ENCODE measurements at regions not wholly inside any gene's neighbourhood (a gene's known extent, or its start where the extent isn't known, plus 50 kb on each side); places are given as distances from the start of the nearest gene placed in this dataset.

DNA sequence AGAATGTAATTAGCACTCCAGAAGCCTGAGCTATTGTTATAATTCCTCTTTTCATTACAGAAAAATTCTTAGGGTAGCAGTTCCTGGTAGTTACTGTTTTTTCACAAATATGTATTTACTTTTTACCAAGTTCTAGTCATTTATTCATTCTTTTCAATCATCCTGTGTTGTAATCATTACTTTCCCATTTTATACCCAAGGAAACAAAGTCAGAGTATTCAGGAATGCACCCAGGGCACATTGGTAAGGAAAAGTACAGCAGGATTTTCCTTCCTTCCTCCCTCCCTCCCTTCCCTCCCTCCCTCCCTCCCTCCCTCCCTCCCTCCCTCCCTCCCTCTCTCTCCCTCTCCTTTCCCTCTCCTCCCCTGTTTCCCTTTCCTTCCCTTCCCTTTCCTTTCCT is 115.9 kb upstream of the RBFOX1 start:
- Mint-ChIP-seq H3K27me3 (peaks cover 26% of the 10 kb centered on the region), H3K9me3 (no peaks in the 10 kb centered on the region), H3K27ac (no peak overlapping the region), H3K36me3 (no peaks in the 10 kb centered on the region), H3K4me1 (ENCODE audit: unreplicated experiment) (peaks cover 8% of the 10 kb centered on the region), H3K4me3 (no peak overlapping the region)
- TF ChIP-seq, protein P1, sequence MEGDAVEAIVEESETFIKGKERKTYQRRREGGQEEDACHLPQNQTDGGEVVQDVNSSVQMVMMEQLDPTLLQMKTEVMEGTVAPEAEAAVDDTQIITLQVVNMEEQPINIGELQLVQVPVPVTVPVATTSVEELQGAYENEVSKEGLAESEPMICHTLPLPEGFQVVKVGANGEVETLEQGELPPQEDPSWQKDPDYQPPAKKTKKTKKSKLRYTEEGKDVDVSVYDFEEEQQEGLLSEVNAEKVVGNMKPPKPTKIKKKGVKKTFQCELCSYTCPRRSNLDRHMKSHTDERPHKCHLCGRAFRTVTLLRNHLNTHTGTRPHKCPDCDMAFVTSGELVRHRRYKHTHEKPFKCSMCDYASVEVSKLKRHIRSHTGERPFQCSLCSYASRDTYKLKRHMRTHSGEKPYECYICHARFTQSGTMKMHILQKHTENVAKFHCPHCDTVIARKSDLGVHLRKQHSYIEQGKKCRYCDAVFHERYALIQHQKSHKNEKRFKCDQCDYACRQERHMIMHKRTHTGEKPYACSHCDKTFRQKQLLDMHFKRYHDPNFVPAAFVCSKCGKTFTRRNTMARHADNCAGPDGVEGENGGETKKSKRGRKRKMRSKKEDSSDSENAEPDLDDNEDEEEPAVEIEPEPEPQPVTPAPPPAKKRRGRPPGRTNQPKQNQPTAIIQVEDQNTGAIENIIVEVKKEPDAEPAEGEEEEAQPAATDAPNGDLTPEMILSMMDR (conservative IDR thresholded peaks at IDR 0.05): no peak
- no peak for DNase-seq (ENCODE audit: extremely low spot score, unreplicated experiment)

DNA sequence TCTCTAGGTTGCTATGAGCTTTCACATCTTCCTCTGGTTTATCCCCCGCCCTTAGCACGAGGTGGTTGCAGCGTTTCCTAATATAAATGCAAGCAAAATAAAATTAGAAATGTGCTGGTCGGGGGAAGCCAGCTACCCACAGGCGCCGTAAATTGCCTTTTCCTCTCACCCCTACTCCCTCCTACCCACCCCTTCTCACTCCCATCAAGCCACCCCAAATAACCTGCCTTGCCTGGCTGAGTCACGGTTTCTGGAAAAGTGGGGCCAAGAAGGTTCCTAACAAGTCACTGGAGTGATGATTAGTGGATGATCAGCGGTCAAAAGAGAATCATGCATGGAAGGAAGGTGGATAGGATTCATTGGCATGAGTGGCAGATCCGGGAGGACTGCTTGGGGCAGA is 120.9 kb upstream of the RBFOX1 start:
- Mint-ChIP-seq H3K36me3 (no peaks in the 10 kb centered on the region), H3K27me3 (peaks cover 3% of the 10 kb centered on the region), H3K9me3 (no peaks in the 10 kb centered on the region), H3K4me1 (ENCODE audit: unreplicated experiment) (no peaks in the 10 kb centered on the region), H3K27ac (no peak overlapping the region), H3K4me3 (no peak overlapping the region)
- TF ChIP-seq, protein P1 (conservative IDR thresholded peaks at IDR 0.05): no peak
- no peak for DNase-seq (ENCODE audit: extremely low spot score, unreplicated experiment)

DNA sequence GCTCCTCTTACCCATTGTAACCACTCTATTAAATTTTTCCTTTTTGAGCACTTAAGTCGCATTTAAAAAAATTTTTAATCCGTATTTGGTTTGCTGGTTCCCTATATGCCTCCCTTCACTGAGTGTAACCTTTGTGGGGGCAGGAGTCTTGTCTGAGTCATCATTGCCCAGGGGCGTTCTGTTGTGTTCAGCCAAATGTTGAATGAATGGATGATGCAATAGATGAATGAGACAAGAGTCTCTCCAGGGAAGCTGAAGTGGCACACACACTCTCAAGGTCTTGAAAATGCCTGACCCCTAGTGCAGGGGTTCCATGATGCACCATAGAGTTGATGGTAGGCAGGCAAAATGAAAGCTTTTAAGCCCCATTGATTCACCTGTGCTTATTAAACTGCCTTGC is 123.0 kb upstream of the RBFOX1 start:
- DNase-seq (ENCODE audit: extremely low spot score, unreplicated experiment): no peak
- H3K4me3 Mint-ChIP-seq: no peak overlapping the region
- TF ChIP-seq, protein P1 (conservative IDR thresholded peaks at IDR 0.05): no peak
- no peak overlapping the region for H3K27ac Mint-ChIP-seq
- no peaks in the 10 kb centered on the region for H3K9me3 Mint-ChIP-seq
- H3K36me3 Mint-ChIP-seq: no peaks in the 10 kb centered on the region
- H3K27me3 Mint-ChIP-seq: peaks cover 3% of the 10 kb centered on the region
- no peaks in the 10 kb centered on the region for H3K4me1 Mint-ChIP-seq (ENCODE audit: unreplicated experiment)

DNA sequence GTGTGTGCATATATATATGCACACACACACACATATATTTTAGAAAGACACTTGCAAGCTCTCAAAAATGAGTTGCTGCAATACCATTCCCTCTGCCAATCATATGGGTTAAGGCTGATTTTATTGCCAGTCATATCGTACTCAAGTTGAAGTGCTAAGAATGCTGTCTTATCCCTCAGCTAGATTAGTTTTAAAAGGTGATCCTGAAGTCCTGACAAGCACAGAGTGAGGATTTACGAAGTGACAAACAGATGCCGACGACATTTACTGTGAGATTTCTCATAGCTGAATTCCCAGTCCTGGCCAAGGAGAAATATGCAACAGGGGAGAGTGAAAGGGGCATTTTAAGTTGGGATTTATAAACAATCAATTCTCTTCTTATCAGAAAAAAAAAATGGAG is 126.2 kb upstream of the RBFOX1 start:
- no peaks in the 10 kb centered on the region for H3K36me3 Mint-ChIP-seq
- TF ChIP-seq, protein P1 (conservative IDR thresholded peaks at IDR 0.05): no peak
- H3K27ac Mint-ChIP-seq: no peak overlapping the region
- no peak overlapping the region for H3K4me3 Mint-ChIP-seq
- H3K4me1 Mint-ChIP-seq (ENCODE audit: unreplicated experiment): no peaks in the 10 kb centered on the region
- no peak for DNase-seq (ENCODE audit: extremely low spot score, unreplicated experiment)
- H3K27me3 Mint-ChIP-seq: peaks cover 3% of the 10 kb centered on the region
- H3K9me3 Mint-ChIP-seq: no peaks in the 10 kb centered on the region

DNA sequence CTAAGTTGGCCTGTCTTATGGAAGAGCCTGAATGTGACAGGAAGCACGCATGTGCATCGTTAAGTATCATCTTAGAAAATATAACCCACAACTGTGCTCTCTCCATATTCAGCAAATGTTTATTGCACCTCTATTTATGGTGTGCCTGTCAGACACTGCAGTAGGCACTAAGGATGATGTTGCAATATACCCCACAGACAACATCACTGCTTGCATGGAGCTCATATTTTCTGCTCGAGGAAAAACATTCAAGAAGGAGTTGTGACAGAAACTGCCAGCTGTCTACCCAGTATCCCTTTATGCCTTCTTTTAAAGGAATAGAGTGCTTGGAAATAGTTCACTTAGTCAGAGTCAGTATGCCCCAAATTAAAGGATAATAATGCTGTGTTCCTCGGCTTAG is 132.3 kb upstream of the RBFOX1 start:
- no peaks in the 10 kb centered on the region for H3K4me1 Mint-ChIP-seq (ENCODE audit: unreplicated experiment)
- no peak overlapping the region for H3K27ac Mint-ChIP-seq
- H3K27me3 Mint-ChIP-seq: no peaks in the 10 kb centered on the region
- no peaks in the 10 kb centered on the region for H3K9me3 Mint-ChIP-seq
- TF ChIP-seq, protein P1 (conservative IDR thresholded peaks at IDR 0.05): no peak
- H3K4me3 Mint-ChIP-seq: no peak overlapping the region
- H3K36me3 Mint-ChIP-seq: no peaks in the 10 kb centered on the region
- no peak for DNase-seq (ENCODE audit: extremely low spot score, unreplicated experiment)

DNA sequence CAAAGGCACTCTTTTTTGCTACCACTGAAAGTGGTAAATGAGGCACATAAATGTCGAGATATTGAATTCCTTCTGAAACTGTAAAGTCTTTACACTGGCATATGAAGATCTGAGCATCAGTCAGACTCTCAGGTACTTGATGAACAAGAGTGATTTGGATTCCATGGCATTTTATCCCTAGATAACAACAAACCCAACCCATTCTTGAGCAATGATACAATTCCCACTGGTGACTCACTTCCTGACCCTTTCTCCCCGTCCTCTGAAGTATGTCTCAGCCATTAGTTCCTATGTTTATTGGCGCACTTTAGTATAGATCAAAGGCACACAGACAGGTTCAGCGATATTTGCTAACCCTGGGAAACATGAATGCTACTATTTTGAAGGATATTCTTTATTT is 147.0 kb upstream of the RBFOX1 start:
- DNase-seq (ENCODE audit: extremely low spot score, unreplicated experiment): no peak
- TF ChIP-seq, protein P1 (conservative IDR thresholded peaks at IDR 0.05): no peak
- no peak overlapping the region for H3K27ac Mint-ChIP-seq
- H3K27me3 Mint-ChIP-seq: no peaks in the 10 kb centered on the region
- no peak overlapping the region for H3K4me3 Mint-ChIP-seq
- no peaks in the 10 kb centered on the region for H3K4me1 Mint-ChIP-seq (ENCODE audit: unreplicated experiment)
- no peaks in the 10 kb centered on the region for H3K9me3 Mint-ChIP-seq
- no peaks in the 10 kb centered on the region for H3K36me3 Mint-ChIP-seq
